H9 (cell line): ENCODE measurements at regions not wholly inside any gene's neighbourhood (a gene's known extent, or its start where the extent isn't known, plus 50 kb on each side); places are given as distances from the start of the nearest gene placed in this dataset.

ENCODE experiments used
- DNase-seq: peaks from one replicate; pipeline ENCODE4 v3.0.0-alpha.2; 2017
- H2AFZ ChIP-seq: one replicate; pipeline ENCODE4 v1.6.1; 2013; ENCODE audit warnings: mild to moderate bottlenecking, low read length, control low read depth, moderate library complexity
- H2AK5ac ChIP-seq: 2 replicates; pipeline ENCODE4 v1.6.1; 2013; ENCODE audit warnings: low read length, control low read depth, mixed read lengths; ENCODE audit not compliant: insufficient read length
- H2BK120ac ChIP-seq: one replicate; pipeline ENCODE4 v1.6.1; 2013; ENCODE audit warnings: low read depth, mild to moderate bottlenecking, low read length, control low read depth, inconsistent platforms; ENCODE audit not compliant: poor library complexity, severe bottlenecking
- H2BK12ac ChIP-seq: 2 replicates; pipeline ENCODE4 v1.6.1; 2013; ENCODE audit warnings: low read length, control low read depth, mixed read lengths, low read depth; ENCODE audit not compliant: insufficient read length
- H2BK15ac ChIP-seq: 2 replicates; pipeline ENCODE4 v1.6.1; 2013; ENCODE audit warnings: low read depth, low read length, control low read depth
- H2BK20ac ChIP-seq: one replicate; pipeline ENCODE4 v1.6.1; 2013; ENCODE audit warnings: low read depth, mild to moderate bottlenecking, low read length, control low read depth, inconsistent platforms; ENCODE audit not compliant: poor library complexity, severe bottlenecking
- H2BK5ac ChIP-seq: 2 replicates; pipeline ENCODE4 v1.6.1; 2013; ENCODE audit warnings: low read length, control low read depth, mixed read lengths; ENCODE audit not compliant: insufficient read length
- H3K14ac ChIP-seq: 2 replicates; pipeline ENCODE4 v1.6.1; 2013; ENCODE audit warnings: low read length, control low read depth; ENCODE audit not compliant: insufficient read depth
- H3K18ac ChIP-seq: 2 replicates; pipeline ENCODE4 v1.6.1; 2013; ENCODE audit warnings: low read depth, mild to moderate bottlenecking, mixed read lengths, low read length, control low read depth; ENCODE audit not compliant: insufficient read length
- H3K23ac ChIP-seq: 2 replicates; pipeline ENCODE4 v1.6.1; 2013; ENCODE audit warnings: low read length, control low read depth, mixed read lengths, low read depth; ENCODE audit not compliant: insufficient read length
- H3K23me2 ChIP-seq: 2 replicates; pipeline ENCODE4 v1.6.1; 2013; ENCODE audit warnings: low read depth, mild to moderate bottlenecking, mixed read lengths, low read length, control low read depth; ENCODE audit not compliant: insufficient read length, poor library complexity, severe bottlenecking
- H3K27ac ChIP-seq: 2 replicates; pipeline ENCODE4 v1.5.1; 2013; ENCODE audit warnings: low read length, control low read depth, mixed read lengths, low read depth; ENCODE audit not compliant: insufficient read length
- H3K27me3 ChIP-seq: 2 replicates; pipeline ENCODE4 v1.6.1; 2013; ENCODE audit warnings: low read length, control low read depth, inconsistent platforms; ENCODE audit not compliant: insufficient read depth
- H3K4ac ChIP-seq: 2 replicates; pipeline ENCODE4 v1.6.1; 2013; ENCODE audit warnings: low read depth, mild to moderate bottlenecking, control low read depth, inconsistent platforms, low read length, moderate library complexity
- H3K4me1 ChIP-seq: 2 replicates; pipeline ENCODE4 v1.6.1; 2013; ENCODE audit warnings: low read length, control low read depth, inconsistent platforms; ENCODE audit not compliant: insufficient read depth
- H3K4me2 ChIP-seq: 2 replicates; pipeline ENCODE4 v1.6.1; 2013; ENCODE audit warnings: low read length, control low read depth, mixed read lengths; ENCODE audit not compliant: insufficient read length, insufficient read depth
- H3K56ac ChIP-seq: 2 replicates; pipeline ENCODE4 v1.6.1; 2013; ENCODE audit warnings: low read depth, mild to moderate bottlenecking, mixed read lengths, low read length, control low read depth; ENCODE audit not compliant: insufficient read length
- H3K79me1 ChIP-seq: 2 replicates; pipeline ENCODE4 v1.6.1; 2013; ENCODE audit warnings: low read depth, mild to moderate bottlenecking, moderate library complexity, low read length, control low read depth, inconsistent platforms; ENCODE audit not compliant: insufficient read depth, poor library complexity, severe bottlenecking
- H3K79me2 ChIP-seq: 2 replicates; pipeline ENCODE4 v1.6.1; 2013; ENCODE audit warnings: low read length, control low read depth, inconsistent platforms; ENCODE audit not compliant: insufficient read depth
- H3K9ac ChIP-seq: 2 replicates; pipeline ENCODE4 v1.6.1; 2013; ENCODE audit warnings: low read length, control low read depth, mixed read lengths; ENCODE audit not compliant: insufficient read length; ENCODE audit errors: extremely low read depth
- H3K9me3 ChIP-seq: one replicate; pipeline ENCODE4 v1.6.1; 2013; ENCODE audit warnings: low read depth, low read length, inconsistent platforms; ENCODE audit not compliant: control insufficient read depth
- H3T11ph ChIP-seq: one replicate; pipeline ENCODE4 v1.6.1; 2013; ENCODE audit warnings: mild to moderate bottlenecking, low read length, control low read depth, inconsistent platforms
- H4K20me1 ChIP-seq: one replicate; pipeline ENCODE4 v1.6.1; 2013; ENCODE audit not compliant: control insufficient read depth, insufficient read length, insufficient read depth
- H4K5ac ChIP-seq: 2 replicates; pipeline ENCODE4 v1.6.1; 2013; ENCODE audit warnings: low read depth, mild to moderate bottlenecking, mixed read lengths, low read length, control low read depth; ENCODE audit not compliant: insufficient read length
- H4K8ac ChIP-seq: replicated peaks from 2 replicates; pipeline ENCODE4 v1.6.1; 2013; ENCODE audit warnings: low read length, control low read depth, mixed read lengths, low read depth; ENCODE audit not compliant: insufficient read length
- H4K91ac ChIP-seq: 2 replicates; pipeline ENCODE4 v1.6.1; 2013; ENCODE audit warnings: low read depth, mild to moderate bottlenecking, moderate library complexity, mixed read lengths, low read length, control low read depth; ENCODE audit not compliant: insufficient read length
- H3K27ac Mint-ChIP-seq, 3 experiments: 2 replicates in 2 of 3; 3 replicates in 1 of 3; pipeline ENCODE4 v1.8.0; 2020 to 2021; ENCODE audit warnings: mixed read lengths in 3 of 3, mild to moderate bottlenecking in 1 of 3, moderate library complexity in 1 of 3
- H3K27me3 Mint-ChIP-seq: 2 replicates; pipeline ENCODE4 v1.8.0; 2021; ENCODE audit warnings: low read depth, mild to moderate bottlenecking, moderate library complexity, mixed read lengths
- H3K36me3 Mint-ChIP-seq, 3 experiments: 2 replicates in 2 of 3; 3 replicates in 1 of 3; pipeline ENCODE4 v1.8.0; 2020 to 2021; ENCODE audit warnings: low read depth in 3 of 3, mixed read lengths in 3 of 3; ENCODE audit not compliant: insufficient read depth in 1 of 3
- H3K4me1 Mint-ChIP-seq, 2 experiments: 2 replicates each; pipeline ENCODE4 v1.8.0; 2020; ENCODE audit warnings: mixed read lengths in 2 of 2
- H3K4me3 Mint-ChIP-seq, 2 experiments: 2 replicates in 1 of 2; 3 replicates in 1 of 2; pipeline ENCODE4 v1.8.0; 2020 to 2021; ENCODE audit warnings: mild to moderate bottlenecking in 2 of 2, mixed read lengths in 2 of 2, moderate library complexity in 1 of 2
- H3K9me3 Mint-ChIP-seq, 2 experiments: 2 replicates in 1 of 2; 3 replicates in 1 of 2; pipeline ENCODE4 v1.8.0; 2020; ENCODE audit warnings: mild to moderate bottlenecking in 2 of 2, mixed read lengths in 2 of 2, moderate library complexity in 1 of 2
- WGBS: extraction: QIAGEN DNeasy Blood & Tissue Kit; methylation state at CpG from one replicate; pipeline ENCODE4 v1.1.7; 2013; ENCODE audit warnings: missing lambda C conversion rate, low lambda C conversion rate, mixed read lengths; ENCODE audit not compliant: insufficient read length; ENCODE audit errors: extremely low coverage; 5-methylcytosine and 5-hydroxymethylcytosine counted together
- TF ChIP-seq, protein P1 (sequence below): fragments of 200-600 bp; sonication (generic); conservative IDR thresholded peaks from 3 replicates; pipeline ENCODE4 v1.8.0; 2021; ENCODE audit warnings: antibody characterized with exemption, mild to moderate bottlenecking

- H3K9ac ChIP-seq = no peak overlapping the region
- H3K27ac ChIP-seq = no peak overlapping the region
- H3K56ac ChIP-seq = no peak overlapping the region
- no peak overlapping the region for H3K27ac Mint-ChIP-seq
- DNase-seq = no peak
- H3K36me3 Mint-ChIP-seq = no peaks in the 10 kb centered on the region
- peaks cover 3% of the 10 kb centered on the region; the same call in 1 of the 2 replicates for H3K4me1 ChIP-seq
- H3K9me3 Mint-ChIP-seq = no peaks in the 10 kb centered on the region
- no peaks in the 10 kb centered on the region for H3K79me1 ChIP-seq
- H2AK5ac ChIP-seq = no peak overlapping the region
- no peak overlapping the region for H3K4me3 Mint-ChIP-seq
- H3K23ac ChIP-seq = no peak overlapping the region
- peaks cover 22 to 24% of the 10 kb centered on the region in 2 experiments for H3K4me1 Mint-ChIP-seq
- H4K20me1 ChIP-seq = no peaks in the 10 kb centered on the region
- no peak overlapping the region for H2BK12ac ChIP-seq
- H4K91ac ChIP-seq = no peak overlapping the region
- H3K23me2 ChIP-seq = no peaks in the 10 kb centered on the region
- no peaks in the 10 kb centered on the region for H3K9me3 ChIP-seq
- no CpG with 5 or more reads among the region's 4 CpGs for WGBS
- H3K27me3 Mint-ChIP-seq = no peaks in the 10 kb centered on the region
- H2BK15ac ChIP-seq = no peak overlapping the region
- H3K14ac ChIP-seq = no peak overlapping the region; the same call in 1 of the 2 replicates
- TF ChIP-seq, protein P1, sequence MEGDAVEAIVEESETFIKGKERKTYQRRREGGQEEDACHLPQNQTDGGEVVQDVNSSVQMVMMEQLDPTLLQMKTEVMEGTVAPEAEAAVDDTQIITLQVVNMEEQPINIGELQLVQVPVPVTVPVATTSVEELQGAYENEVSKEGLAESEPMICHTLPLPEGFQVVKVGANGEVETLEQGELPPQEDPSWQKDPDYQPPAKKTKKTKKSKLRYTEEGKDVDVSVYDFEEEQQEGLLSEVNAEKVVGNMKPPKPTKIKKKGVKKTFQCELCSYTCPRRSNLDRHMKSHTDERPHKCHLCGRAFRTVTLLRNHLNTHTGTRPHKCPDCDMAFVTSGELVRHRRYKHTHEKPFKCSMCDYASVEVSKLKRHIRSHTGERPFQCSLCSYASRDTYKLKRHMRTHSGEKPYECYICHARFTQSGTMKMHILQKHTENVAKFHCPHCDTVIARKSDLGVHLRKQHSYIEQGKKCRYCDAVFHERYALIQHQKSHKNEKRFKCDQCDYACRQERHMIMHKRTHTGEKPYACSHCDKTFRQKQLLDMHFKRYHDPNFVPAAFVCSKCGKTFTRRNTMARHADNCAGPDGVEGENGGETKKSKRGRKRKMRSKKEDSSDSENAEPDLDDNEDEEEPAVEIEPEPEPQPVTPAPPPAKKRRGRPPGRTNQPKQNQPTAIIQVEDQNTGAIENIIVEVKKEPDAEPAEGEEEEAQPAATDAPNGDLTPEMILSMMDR = no peak
- H3K4ac ChIP-seq = no peak overlapping the region
- H4K8ac ChIP-seq = no peak overlapping the region
- H3K79me2 ChIP-seq = no peaks in the 10 kb centered on the region
- no peak overlapping the region for H2BK20ac ChIP-seq
- H3K18ac ChIP-seq = no peak overlapping the region
- no peak overlapping the region for H2BK120ac ChIP-seq
- no peak overlapping the region for H3K4me2 ChIP-seq
- no peaks in the 10 kb centered on the region for H3K27me3 ChIP-seq
- H3T11ph ChIP-seq = no peak overlapping the region
- H4K5ac ChIP-seq = no peak overlapping the region
- H2AFZ ChIP-seq = no peak overlapping the region
- no peak overlapping the region for H2BK5ac ChIP-seq
Observed at GRCh38 chr18:60019463-60019840, 119.7 kb downstream of the PMAIP1 start.
